ENCODE measurements at regions not wholly inside any gene's neighbourhood (a gene's known extent, or its start where the extent isn't known, plus 50 kb on each side); places are given as distances from the start of the nearest gene placed in this dataset.

GRCh38 chr3:194804796-194805195, 119.1 kb downstream of the FAM43A start:
- DNase-seq (ENCODE audit: low read depth in 2 of 2): no peak

- DNase-seq (ENCODE audit: low read depth in 2 of 2): no peak
Observed at GRCh38 chr3:194805546-194805945, 119.9 kb downstream of the FAM43A start.

- DNase-seq (ENCODE audit: low read depth in 2 of 2): no peak
Observed at GRCh38 chr3:194806991-194807630, 121.4 kb downstream of the FAM43A start.

GRCh38 chr3:194808640-194809097, 123.0 kb downstream of the FAM43A start:
- peak in 1 of 2 donors; percentile 50 for DNase-seq (ENCODE audit: low read depth in 2 of 2)

GRCh38 chr3:194809382-194809781, 123.7 kb downstream of the FAM43A start:
- DNase-seq (ENCODE audit: low read depth in 2 of 2): no peak

- no peak for DNase-seq (ENCODE audit: low read depth in 2 of 2)
Observed at GRCh38 chr3:194810076-194810475, 124.4 kb downstream of the FAM43A start.

- no peak for DNase-seq (ENCODE audit: low read depth in 2 of 2)
Observed at GRCh38 chr3:194811118-194811517, 125.4 kb downstream of the FAM43A start.

GRCh38 chr3:194812176-194812575, 126.5 kb downstream of the FAM43A start:
- no peak for DNase-seq (ENCODE audit: low read depth in 2 of 2)

GRCh38 chr3:194814878-194815357, 129.2 kb downstream of the FAM43A start:
- DNase-seq (ENCODE audit: low read depth in 2 of 2): no peak

GRCh38 chr3:194816748-194817591, 131.3 kb downstream of the FAM43A start:
- no peak for DNase-seq (ENCODE audit: low read depth in 2 of 2)

- no peak for DNase-seq (ENCODE audit: low read depth in 2 of 2)
Observed at GRCh38 chr3:194817592-194817930, 131.9 kb downstream of the FAM43A start.

GRCh38 chr3:194817936-194818335, 132.3 kb downstream of the FAM43A start:
- no peak for DNase-seq (ENCODE audit: low read depth in 2 of 2)

- DNase-seq (ENCODE audit: low read depth in 2 of 2): no peak
Observed at GRCh38 chr3:194824100-194824499, 138.4 kb downstream of the FAM43A start.

- no peak for DNase-seq (ENCODE audit: low read depth in 2 of 2)
Observed at GRCh38 chr3:194824701-194825111, 139.0 kb downstream of the FAM43A start.

GRCh38 chr3:194826594-194826993, 140.9 kb downstream of the FAM43A start:
- DNase-seq (ENCODE audit: low read depth in 2 of 2): no peak

GRCh38 chr3:194827486-194827885, 141.8 kb downstream of the FAM43A start:
- no peak for DNase-seq (ENCODE audit: low read depth in 2 of 2)

- no peak for DNase-seq (ENCODE audit: low read depth in 2 of 2)
Observed at GRCh38 chr3:194828116-194828515, 142.4 kb downstream of the FAM43A start.

GRCh38 chr3:194828926-194829325, 143.2 kb downstream of the FAM43A start:
- DNase-seq (ENCODE audit: low read depth in 2 of 2): no peak

GRCh38 chr3:194830401-194830800, 144.7 kb downstream of the FAM43A start:
- DNase-seq (ENCODE audit: low read depth in 2 of 2): no peak

GRCh38 chr3:194830978-194831377, 145.3 kb downstream of the FAM43A start:
- DNase-seq (ENCODE audit: low read depth in 2 of 2): no peak

- DNase-seq (ENCODE audit: low read depth in 2 of 2): peak in 1 of 2 donors; percentile 45
Observed at GRCh38 chr3:194832346-194833104, 146.8 kb downstream of the FAM43A start.
